C1 segment of cervical spinal cord (tissue), 14 donors: ENCODE measurements at regions not wholly inside any gene's neighbourhood (a gene's known extent, or its start where the extent isn't known, plus 50 kb on each side); places are given as distances from the start of the nearest gene placed in this dataset.

Experiments
- DNase-seq, 14 donors: peaks; one replicate each; lab custom pipeline; 2025; lab: John Stamatoyannopoulos, UW

- peak in 3 of 14 donors; percentile 14 to 30 (median 29) for DNase-seq
These were observed 144.0 kb downstream of the CDC5L start for GRCh38 chr6:44531442-44532015.

GRCh38 chr6:44533421-44533820, 145.9 kb downstream of the CDC5L start:
- no peak for DNase-seq

- DNase-seq: no peak
These were observed 146.8 kb downstream of the CDC5L start for GRCh38 chr6:44534291-44534690.

- no peak for DNase-seq
These were observed 147.9 kb downstream of the CDC5L start for GRCh38 chr6:44535446-44535845.

GRCh38 chr6:44535967-44536366, 148.5 kb downstream of the CDC5L start:
- no peak for DNase-seq

- no peak for DNase-seq
These were observed 150.0 kb downstream of the CDC5L start for GRCh38 chr6:44537306-44538049.

- DNase-seq: no peak
These were observed 150.8 kb downstream of the CDC5L start for GRCh38 chr6:44538131-44538806.

- no peak for DNase-seq
These were observed 151.3 kb downstream of the CDC5L start for GRCh38 chr6:44538807-44539201.

GRCh38 chr6:44539701-44540355, 152.3 kb downstream of the CDC5L start:
- DNase-seq: no peak

- DNase-seq: no peak
These were observed 153.4 kb downstream of the CDC5L start for GRCh38 chr6:44540881-44541280.

- peak in 5 of 14 donors; percentile 14 to 52 (median 40) for DNase-seq
These were observed 155.1 kb downstream of the CDC5L start for GRCh38 chr6:44542401-44543116.

- no peak for DNase-seq
These were observed 156.2 kb downstream of the CDC5L start for GRCh38 chr6:44543664-44544063.

- DNase-seq: no peak
These were observed 157.7 kb downstream of the CDC5L start for GRCh38 chr6:44545224-44545623.

- DNase-seq: no peak
These were observed 160.8 kb downstream of the CDC5L start for GRCh38 chr6:44548319-44548718.

- no peak for DNase-seq
These were observed 162.0 kb downstream of the CDC5L start for GRCh38 chr6:44549516-44549915.

- DNase-seq: no peak
These were observed 166.7 kb downstream of the CDC5L start for GRCh38 chr6:44554194-44554593.

- DNase-seq: peak in 5 of 14 donors; percentile 11 to 31 (median 24)
These were observed 167.4 kb downstream of the CDC5L start for GRCh38 chr6:44554861-44555260.

GRCh38 chr6:44556046-44556445, 168.5 kb downstream of the CDC5L start:
- no peak for DNase-seq

GRCh38 chr6:44558024-44558831, 170.7 kb downstream of the CDC5L start:
- no peak for DNase-seq

- DNase-seq: no peak
These were observed 171.3 kb downstream of the CDC5L start for GRCh38 chr6:44558832-44559251.
